Inflammatory macrophage (primary cell): ENCODE measurements at regions not wholly inside any gene's neighbourhood (a gene's known extent, or its start where the extent isn't known, plus 50 kb on each side); places are given as distances from the start of the nearest gene placed in this dataset.
A peak's percentile ranks its signal among the peaks of the same experiment; 100 is the strongest.

Experiments
- DNase-seq, 2 donors: peaks; one replicate each; pipeline ENCODE4 v3.0.0-alpha.2; 2020 to 2022

DNA sequence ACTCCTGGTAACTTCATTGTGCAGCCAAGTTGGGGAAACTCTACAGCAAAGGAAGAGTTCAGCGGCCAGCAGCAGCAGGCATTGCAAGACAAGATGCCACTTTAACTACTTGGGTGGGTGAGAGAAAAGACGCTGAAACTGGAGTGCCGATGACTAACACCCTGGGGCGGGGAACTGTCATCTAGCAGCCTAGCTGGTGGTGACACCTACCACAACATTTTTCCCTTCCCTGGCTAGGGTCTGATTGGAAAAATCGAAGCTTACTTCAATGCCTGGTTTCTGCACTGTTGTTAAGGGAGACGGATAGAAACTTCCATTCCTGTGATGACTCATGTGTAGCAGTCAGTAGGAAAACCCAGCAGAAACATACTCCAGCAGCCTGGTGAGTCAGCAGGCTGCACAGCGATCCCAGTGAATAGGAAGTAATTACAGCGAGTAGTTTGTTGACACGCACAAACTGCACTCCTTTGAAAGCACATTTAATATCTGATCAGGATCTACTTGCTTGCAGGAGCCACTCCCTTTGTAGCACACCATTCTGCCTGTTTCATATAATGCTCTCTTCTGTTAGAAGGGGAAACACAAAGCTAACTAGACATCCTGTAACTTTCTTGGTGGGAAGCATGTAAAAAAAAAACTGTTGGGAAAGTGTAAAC, 62.1 kb upstream of the MAPRE2 start:
- DNase-seq: peak; percentile 75 to 86

- DNase-seq: no peak
These were observed 59.7 kb upstream of the MAPRE2 start for GRCh38 chr18:34981487-34981886.

- no peak for DNase-seq
These were observed 55.2 kb upstream of the MAPRE2 start for GRCh38 chr18:34985963-34986362.

DNA sequence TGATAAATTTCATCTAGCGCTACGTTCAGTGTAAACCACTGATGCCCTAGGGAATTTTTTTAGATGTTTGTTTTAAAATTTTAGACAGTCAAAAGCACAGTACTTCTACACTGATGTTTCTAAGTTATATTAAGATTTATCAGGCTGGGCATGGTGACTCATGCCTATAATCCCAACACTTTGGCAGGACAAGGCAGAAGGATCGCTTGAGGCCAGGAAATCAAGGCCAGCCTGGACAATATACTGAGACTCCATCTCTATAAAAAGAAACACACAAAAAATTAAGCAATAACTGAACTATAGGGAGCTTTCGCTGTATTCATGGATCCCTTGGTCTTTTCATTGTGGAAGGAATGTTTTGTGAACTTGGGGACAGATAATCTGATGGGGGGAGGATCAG, 50.6 kb upstream of the MAPRE2 start:
- DNase-seq: no peak

DNA sequence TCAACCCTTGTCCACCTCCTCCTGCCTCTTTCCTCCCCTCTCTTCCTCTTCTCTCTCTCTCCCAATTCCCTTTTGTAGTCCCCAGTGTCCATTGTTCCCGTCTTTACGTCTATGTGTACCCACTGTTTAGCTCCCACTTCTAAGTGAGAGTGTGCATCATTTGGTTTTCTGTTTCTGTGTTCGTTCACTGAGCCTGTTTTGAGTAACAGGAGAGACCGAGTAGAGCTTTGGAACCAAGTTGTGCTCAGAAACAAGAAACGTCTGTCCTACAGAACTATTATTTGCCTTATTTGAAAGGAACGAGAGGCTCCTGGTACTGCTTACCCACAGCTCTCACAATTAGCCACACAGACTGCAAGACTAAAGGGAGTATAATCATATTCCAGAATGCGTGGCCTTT, 50.1 kb upstream of the MAPRE2 start:
- DNase-seq: no peak
